ENCODE measurements at regions not wholly inside any gene's neighbourhood (a gene's known extent, or its start where the extent isn't known, plus 50 kb on each side); places are given as distances from the start of the nearest gene placed in this dataset.

GRCh38 chr11:81839016-81839415 is 894.6 kb downstream of the FAM181B start:
- TF ChIP-seq FOXM1 (IDR thresholded peaks at IDR 0.05; ENCODE audit: borderline replicate concordance, low read depth) (no peak), MAX (IDR thresholded peaks at IDR 0.05) (no peak), NFIC (IDR thresholded peaks at IDR 0.05) (no peak), CREB1 (IDR thresholded peaks at IDR 0.05; ENCODE audit: low read depth) (no peak), TCF12 (IDR thresholded peaks at IDR 0.05; ENCODE audit: low read depth) (no peak), EP300 (IDR thresholded peaks at IDR 0.05; ENCODE audit: borderline replicate concordance) (no peak), TAF1 (IDR thresholded peaks at IDR 0.05; ENCODE audit: low read depth) (no peak), EGR1 (IDR thresholded peaks at IDR 0.05) (no peak), ZBTB7A (IDR thresholded peaks at IDR 0.05; ENCODE audit: low read depth) (no peak), REST (IDR thresholded peaks at IDR 0.05; ENCODE audit: low read depth) (no peak)

GRCh38 chr11:81829976-81830375 is 903.7 kb downstream of the FAM181B start:
- TF ChIP-seq ZBTB7A (IDR thresholded peaks at IDR 0.05; ENCODE audit: low read depth), result no peak
- no peak for TF ChIP-seq RAD21 (IDR thresholded peaks at IDR 0.05; ENCODE audit: low read depth)
- TF ChIP-seq YY1 (IDR thresholded peaks at IDR 0.05; ENCODE audit: low read depth), result no peak
- TF ChIP-seq REST (IDR thresholded peaks at IDR 0.05; ENCODE audit: low read depth), result no peak
- TF ChIP-seq CREB1 (IDR thresholded peaks at IDR 0.05; ENCODE audit: low read depth), result no peak
- no peak for TF ChIP-seq EGR1 (IDR thresholded peaks at IDR 0.05)

GRCh38 chr11:81825346-81825745 is 908.3 kb downstream of the FAM181B start:
- no peak for TF ChIP-seq EGR1 (IDR thresholded peaks at IDR 0.05)
- TF ChIP-seq USF1 (IDR thresholded peaks at IDR 0.05), result no peak
- TF ChIP-seq CREB1 (IDR thresholded peaks at IDR 0.05; ENCODE audit: low read depth), result no peak

GRCh38 chr11:81819462-81819861 is 914.2 kb downstream of the FAM181B start:
- TF ChIP-seq EGR1 (IDR thresholded peaks at IDR 0.05) (no peak), USF1 (IDR thresholded peaks at IDR 0.05) (no peak), FOXM1 (IDR thresholded peaks at IDR 0.05; ENCODE audit: borderline replicate concordance, low read depth) (no peak), RAD21 (IDR thresholded peaks at IDR 0.05; ENCODE audit: low read depth) (no peak)

GRCh38 chr11:81804858-81805257 is 928.8 kb downstream of the FAM181B start:
- no peak for TF ChIP-seq RAD21 (IDR thresholded peaks at IDR 0.05; ENCODE audit: low read depth)
- TF ChIP-seq EP300 (IDR thresholded peaks at IDR 0.05; ENCODE audit: borderline replicate concordance), result no peak
- no peak for TF ChIP-seq NFIC (IDR thresholded peaks at IDR 0.05)
- no peak for TF ChIP-seq USF1 (IDR thresholded peaks at IDR 0.05)
- TF ChIP-seq REST (IDR thresholded peaks at IDR 0.05; ENCODE audit: low read depth), result no peak
- no peak for TF ChIP-seq TEAD4 (IDR thresholded peaks at IDR 0.05)
- no peak for TF ChIP-seq YY1 (IDR thresholded peaks at IDR 0.05; ENCODE audit: low read depth)
- no peak for TF ChIP-seq MAX (IDR thresholded peaks at IDR 0.05)
- no peak for TF ChIP-seq ZBTB7A (IDR thresholded peaks at IDR 0.05; ENCODE audit: low read depth)
- TF ChIP-seq CREB1 (IDR thresholded peaks at IDR 0.05; ENCODE audit: low read depth), result no peak
- no peak for TF ChIP-seq FOXM1 (IDR thresholded peaks at IDR 0.05; ENCODE audit: borderline replicate concordance, low read depth)
- TF ChIP-seq EGR1 (IDR thresholded peaks at IDR 0.05), result no peak
- TF ChIP-seq CEBPB (IDR thresholded peaks at IDR 0.05), result no peak
- no peak for TF ChIP-seq TCF12 (IDR thresholded peaks at IDR 0.05; ENCODE audit: low read depth)
- no peak for TF ChIP-seq TAF1 (IDR thresholded peaks at IDR 0.05; ENCODE audit: low read depth)

Data from Ishikawa (cell line).